ENCODE measurements at regions not wholly inside any gene's neighbourhood (a gene's known extent, or its start where the extent isn't known, plus 50 kb on each side); places are given as distances from the start of the nearest gene placed in this dataset.

GRCh38 chr6:25013246-25013645, 77.5 kb upstream of the RIPOR2 start:
- no peak for DNase-seq

- no peak for DNase-seq
Measured at GRCh38 chr6:25014369-25014768, 78.6 kb upstream of the RIPOR2 start.

GRCh38 chr6:25014791-25015560, 79.2 kb upstream of the RIPOR2 start:
- peak; percentile 64 for DNase-seq

- no peak for DNase-seq
Measured at GRCh38 chr6:25016014-25016720, 80.4 kb upstream of the RIPOR2 start.

GRCh38 chr6:25017486-25017885, 81.7 kb upstream of the RIPOR2 start:
- DNase-seq: no peak

- no peak for DNase-seq
Measured at GRCh38 chr6:25017932-25018567, 82.3 kb upstream of the RIPOR2 start.

- no peak for DNase-seq
Measured at GRCh38 chr6:25018568-25018954, 82.8 kb upstream of the RIPOR2 start.

- DNase-seq: no peak
Measured at GRCh38 chr6:25022140-25022553, 86.4 kb upstream of the RIPOR2 start.

- no peak for DNase-seq
Measured at GRCh38 chr6:25023781-25024180, 88.0 kb upstream of the RIPOR2 start.

GRCh38 chr6:25024821-25025220, 89.1 kb upstream of the RIPOR2 start:
- DNase-seq: no peak

GRCh38 chr6:25025248-25025918, 89.6 kb upstream of the RIPOR2 start:
- no peak for DNase-seq

GRCh38 chr6:25025919-25026301, 90.2 kb upstream of the RIPOR2 start:
- no peak for DNase-seq

GRCh38 chr6:25026723-25027122, 91.0 kb upstream of the RIPOR2 start:
- no peak for DNase-seq

GRCh38 chr6:25027221-25027916, 91.6 kb upstream of the RIPOR2 start:
- DNase-seq: no peak

GRCh38 chr6:25028328-25028727, 92.6 kb upstream of the RIPOR2 start:
- no peak for DNase-seq

- DNase-seq: no peak
Measured at GRCh38 chr6:25032934-25033333, 97.2 kb upstream of the RIPOR2 start.

GRCh38 chr6:25034431-25034921, 98.7 kb upstream of the RIPOR2 start:
- DNase-seq: no peak

- DNase-seq: no peak
Measured at GRCh38 chr6:25035174-25035511, 99.4 kb upstream of the RIPOR2 start.

GRCh38 chr6:25035512-25036435, 100.0 kb upstream of the RIPOR2 start:
- DNase-seq: no peak

- DNase-seq: no peak
Measured at GRCh38 chr6:25036461-25036860, 100.7 kb upstream of the RIPOR2 start.

- no peak for DNase-seq
Measured at GRCh38 chr6:25038300-25038699, 102.5 kb upstream of the RIPOR2 start.

GRCh38 chr6:25038999-25039398, 103.2 kb upstream of the RIPOR2 start:
- DNase-seq: no peak
